ENCODE measurements at regions not wholly inside any gene's neighbourhood (a gene's known extent, or its start where the extent isn't known, plus 50 kb on each side); places are given as distances from the start of the nearest gene placed in this dataset.

DNA sequence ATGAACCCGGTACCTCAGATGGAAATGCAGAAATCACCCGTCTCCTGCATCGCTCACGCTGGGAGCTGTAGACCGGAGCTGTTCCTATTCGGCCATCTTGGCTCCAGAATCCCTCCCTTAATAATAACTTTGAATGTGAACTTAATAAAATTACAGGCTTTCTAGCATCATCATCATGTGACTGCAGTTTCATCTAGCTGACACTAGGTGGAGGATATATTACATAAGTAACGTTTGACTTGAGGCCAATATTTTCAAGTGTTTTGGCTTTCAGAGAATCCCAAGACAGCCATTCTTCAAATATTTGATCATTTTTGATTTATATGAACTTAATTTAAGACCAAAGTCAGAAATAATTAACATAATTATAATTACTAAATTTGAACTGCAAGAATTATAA is 474.9 kb upstream of the CDH10 start (continued):
- TF ChIP-seq ZNF532 (CRISPR knock-in tag; IDR thresholded peaks at IDR 0.05; ENCODE audit: borderline replicate concordance), result no peak
- TF ChIP-seq CREM (CRISPR knock-in tag; IDR thresholded peaks at IDR 0.05), result no peak
- TF ChIP-seq EMX1 (CRISPR knock-in tag; IDR thresholded peaks at IDR 0.05), result no peak
- no peak for TF ChIP-seq TEAD4 (CRISPR knock-in tag; IDR thresholded peaks at IDR 0.05)
- TF ChIP-seq ZNF317 (CRISPR knock-in tag; IDR thresholded peaks at IDR 0.05; ENCODE audit: borderline replicate concordance, low read depth), result no peak
- no peak for TF ChIP-seq FOXP1 (CRISPR knock-in tag; IDR thresholded peaks at IDR 0.05; ENCODE audit: borderline replicate concordance)
- TF ChIP-seq, protein P1, sequence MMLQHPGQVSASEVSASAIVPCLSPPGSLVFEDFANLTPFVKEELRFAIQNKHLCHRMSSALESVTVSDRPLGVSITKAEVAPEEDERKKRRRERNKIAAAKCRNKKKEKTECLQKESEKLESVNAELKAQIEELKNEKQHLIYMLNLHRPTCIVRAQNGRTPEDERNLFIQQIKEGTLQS (CRISPR knock-in tag; conservative IDR thresholded peaks at IDR 0.05), result no peak

DNA sequence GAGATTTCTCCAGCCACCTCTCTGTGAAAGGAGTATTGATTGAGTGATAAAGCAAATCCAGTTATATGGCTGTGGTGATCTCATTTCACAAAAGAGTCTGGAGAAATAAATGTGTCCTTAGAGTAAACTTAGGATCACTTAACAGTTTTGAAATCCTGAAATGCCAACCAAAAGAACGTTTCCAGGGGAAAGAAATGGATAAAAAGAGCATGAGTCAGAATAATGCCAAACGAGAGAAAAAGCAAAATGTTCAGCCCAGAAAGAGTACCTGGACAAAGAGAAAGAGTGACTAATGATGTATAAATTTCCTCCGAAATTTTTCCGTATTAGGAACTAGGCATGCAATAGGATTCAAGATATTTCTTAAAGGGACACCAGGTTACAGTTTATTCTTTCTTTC is 463.1 kb upstream of the CDH10 start:
- peaks cover 16% of the 10 kb centered on the region for H3K4me1 Mint-ChIP-seq
- peaks cover 9% of the 10 kb centered on the region for H3K9me3 Mint-ChIP-seq
- H3K27me3 Mint-ChIP-seq (ENCODE audit: low read depth), result no peaks in the 10 kb centered on the region
- ATAC-seq (no peak), DNase-seq (ENCODE audit: low spot score) (no peak)
- CTCF ChIA-PET, result no interaction called here
- H3K36me3 Mint-ChIP-seq, result peaks cover 4% of the 10 kb centered on the region
- no peak overlapping the region for H3K27ac Mint-ChIP-seq
- TF ChIP-seq, protein P2, sequence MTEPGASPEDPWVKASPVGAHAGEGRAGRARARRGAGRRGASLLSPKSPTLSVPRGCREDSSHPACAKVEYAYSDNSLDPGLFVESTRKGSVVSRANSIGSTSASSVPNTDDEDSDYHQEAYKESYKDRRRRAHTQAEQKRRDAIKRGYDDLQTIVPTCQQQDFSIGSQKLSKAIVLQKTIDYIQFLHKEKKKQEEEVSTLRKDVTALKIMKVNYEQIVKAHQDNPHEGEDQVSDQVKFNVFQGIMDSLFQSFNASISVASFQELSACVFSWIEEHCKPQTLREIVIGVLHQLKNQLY (CRISPR knock-in tag; IDR thresholded peaks at IDR 0.05), result no peak
- TF ChIP-seq SMAD3 (CRISPR knock-in tag; IDR thresholded peaks at IDR 0.05; ENCODE audit: borderline replicate concordance) (no peak), MXD4 (CRISPR knock-in tag; IDR thresholded peaks at IDR 0.05; ENCODE audit: borderline replicate concordance) (no peak), ZNF138 (CRISPR knock-in tag; conservative IDR thresholded peaks at IDR 0.05) (no peak), PREB (CRISPR knock-in tag; IDR thresholded peaks at IDR 0.05; ENCODE audit: borderline replicate concordance) (no peak), CREM (CRISPR knock-in tag; IDR thresholded peaks at IDR 0.05) (no peak), TP53 (CRISPR knock-in tag; IDR thresholded peaks at IDR 0.05) (no peak), ZNF425 (CRISPR knock-in tag; conservative IDR thresholded peaks at IDR 0.05) (no peak), SP1 (CRISPR knock-in tag; conservative IDR thresholded peaks at IDR 0.05) (no peak)
- TF ChIP-seq, protein P3, sequence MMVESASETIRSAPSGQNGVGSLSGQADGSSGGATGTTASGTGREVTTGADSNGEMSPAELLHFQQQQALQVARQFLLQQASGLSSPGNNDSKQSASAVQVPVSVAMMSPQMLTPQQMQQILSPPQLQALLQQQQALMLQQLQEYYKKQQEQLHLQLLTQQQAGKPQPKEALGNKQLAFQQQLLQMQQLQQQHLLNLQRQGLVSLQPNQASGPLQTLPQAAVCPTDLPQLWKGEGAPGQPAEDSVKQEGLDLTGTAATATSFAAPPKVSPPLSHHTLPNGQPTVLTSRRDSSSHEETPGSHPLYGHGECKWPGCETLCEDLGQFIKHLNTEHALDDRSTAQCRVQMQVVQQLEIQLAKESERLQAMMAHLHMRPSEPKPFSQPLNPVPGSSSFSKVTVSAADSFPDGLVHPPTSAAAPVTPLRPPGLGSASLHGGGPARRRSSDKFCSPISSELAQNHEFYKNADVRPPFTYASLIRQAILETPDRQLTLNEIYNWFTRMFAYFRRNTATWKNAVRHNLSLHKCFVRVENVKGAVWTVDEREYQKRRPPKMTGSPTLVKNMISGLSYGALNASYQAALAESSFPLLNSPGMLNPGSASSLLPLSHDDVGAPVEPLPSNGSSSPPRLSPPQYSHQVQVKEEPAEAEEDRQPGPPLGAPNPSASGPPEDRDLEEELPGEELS (CRISPR knock-in tag; IDR thresholded peaks at IDR 0.05), result no peak
- TF ChIP-seq, protein P4, sequence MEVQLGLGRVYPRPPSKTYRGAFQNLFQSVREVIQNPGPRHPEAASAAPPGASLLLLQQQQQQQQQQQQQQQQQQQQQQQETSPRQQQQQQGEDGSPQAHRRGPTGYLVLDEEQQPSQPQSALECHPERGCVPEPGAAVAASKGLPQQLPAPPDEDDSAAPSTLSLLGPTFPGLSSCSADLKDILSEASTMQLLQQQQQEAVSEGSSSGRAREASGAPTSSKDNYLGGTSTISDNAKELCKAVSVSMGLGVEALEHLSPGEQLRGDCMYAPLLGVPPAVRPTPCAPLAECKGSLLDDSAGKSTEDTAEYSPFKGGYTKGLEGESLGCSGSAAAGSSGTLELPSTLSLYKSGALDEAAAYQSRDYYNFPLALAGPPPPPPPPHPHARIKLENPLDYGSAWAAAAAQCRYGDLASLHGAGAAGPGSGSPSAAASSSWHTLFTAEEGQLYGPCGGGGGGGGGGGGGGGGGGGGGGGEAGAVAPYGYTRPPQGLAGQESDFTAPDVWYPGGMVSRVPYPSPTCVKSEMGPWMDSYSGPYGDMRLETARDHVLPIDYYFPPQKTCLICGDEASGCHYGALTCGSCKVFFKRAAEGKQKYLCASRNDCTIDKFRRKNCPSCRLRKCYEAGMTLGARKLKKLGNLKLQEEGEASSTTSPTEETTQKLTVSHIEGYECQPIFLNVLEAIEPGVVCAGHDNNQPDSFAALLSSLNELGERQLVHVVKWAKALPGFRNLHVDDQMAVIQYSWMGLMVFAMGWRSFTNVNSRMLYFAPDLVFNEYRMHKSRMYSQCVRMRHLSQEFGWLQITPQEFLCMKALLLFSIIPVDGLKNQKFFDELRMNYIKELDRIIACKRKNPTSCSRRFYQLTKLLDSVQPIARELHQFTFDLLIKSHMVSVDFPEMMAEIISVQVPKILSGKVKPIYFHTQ (CRISPR knock-in tag; IDR thresholded peaks at IDR 0.05), result no peak
- TF ChIP-seq, protein P5, sequence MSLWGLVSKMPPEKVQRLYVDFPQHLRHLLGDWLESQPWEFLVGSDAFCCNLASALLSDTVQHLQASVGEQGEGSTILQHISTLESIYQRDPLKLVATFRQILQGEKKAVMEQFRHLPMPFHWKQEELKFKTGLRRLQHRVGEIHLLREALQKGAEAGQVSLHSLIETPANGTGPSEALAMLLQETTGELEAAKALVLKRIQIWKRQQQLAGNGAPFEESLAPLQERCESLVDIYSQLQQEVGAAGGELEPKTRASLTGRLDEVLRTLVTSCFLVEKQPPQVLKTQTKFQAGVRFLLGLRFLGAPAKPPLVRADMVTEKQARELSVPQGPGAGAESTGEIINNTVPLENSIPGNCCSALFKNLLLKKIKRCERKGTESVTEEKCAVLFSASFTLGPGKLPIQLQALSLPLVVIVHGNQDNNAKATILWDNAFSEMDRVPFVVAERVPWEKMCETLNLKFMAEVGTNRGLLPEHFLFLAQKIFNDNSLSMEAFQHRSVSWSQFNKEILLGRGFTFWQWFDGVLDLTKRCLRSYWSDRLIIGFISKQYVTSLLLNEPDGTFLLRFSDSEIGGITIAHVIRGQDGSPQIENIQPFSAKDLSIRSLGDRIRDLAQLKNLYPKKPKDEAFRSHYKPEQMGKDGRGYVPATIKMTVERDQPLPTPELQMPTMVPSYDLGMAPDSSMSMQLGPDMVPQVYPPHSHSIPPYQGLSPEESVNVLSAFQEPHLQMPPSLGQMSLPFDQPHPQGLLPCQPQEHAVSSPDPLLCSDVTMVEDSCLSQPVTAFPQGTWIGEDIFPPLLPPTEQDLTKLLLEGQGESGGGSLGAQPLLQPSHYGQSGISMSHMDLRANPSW (CRISPR knock-in tag; conservative IDR thresholded peaks at IDR 0.05; ENCODE audit: low read depth), result no peak
- POLR2A ChIA-PET, result no interaction called here
- no peak overlapping the region for H3K4me3 Mint-ChIP-seq

Data from WTC11 (cell line).